K562 (cell line): ENCODE measurements at regions not wholly inside any gene's neighbourhood (a gene's known extent, or its start where the extent isn't known, plus 50 kb on each side); places are given as distances from the start of the nearest gene placed in this dataset.

Experiments
- ATAC-seq: fragments of 200-7000 bp; cut with Tn5 transposase; 3 replicates; pipeline ENCODE4 v1.9.1; 2020; ENCODE audit warnings: moderate library complexity
- BruUV-seq: library from RNA; stranded (reverse); fragments of 400-500 nt; replicated peaks from 2 replicates; lab custom pipeline; 2021; lab: Mats Ljungman, UMichigan
- CTCF ChIA-PET: fragments of 300-600 bp; formaldehyde crosslinking; extraction: SDS; loops from one replicate; lab custom pipeline; 2021; ENCODE audit warnings: low intra/inter-chr PET ratio; lab: Yijun Ruan, JAX
- POLR2A ChIA-PET: fragments of 300-600, 350-650 bp; sonication (Branson Sonifier 250); formaldehyde crosslinking; extraction: SDS; loops from one replicate; lab custom pipeline; 2021; ENCODE audit warnings: antibody characterized with exemption, inconsistent platforms; lab: Yijun Ruan, JAX
- DNase-seq, 4 experiments: peaks; one replicate each; pipeline versions ENCODE4 v3.0.0 to v3.0.0-alpha.2; 2011 to 2018; ENCODE audit warnings: low spot score in 3 of 4, mixed read lengths in 3 of 4; ENCODE audit errors: extremely low read depth in 1 of 4
- FAIRE-seq: peaks from 2 replicates; lab custom pipeline; 2011; peaks lifted over from hg19 to GRCh38; lab: Jason Lieb, UNC
- H2AFZ ChIP-seq: 2 replicates; pipeline ENCODE4 v1.6.0; 2011; ENCODE audit warnings: low read depth, low read length, control low read depth, inconsistent platforms
- H3K27ac ChIP-seq: fragments of 200-600 bp; 3 replicates; pipeline ENCODE4 v1.8.0; 2011; ENCODE audit warnings: low read depth, mild to moderate bottlenecking, control low read depth, inconsistent platforms, low read length, moderate library complexity, mixed read lengths; ENCODE audit errors: extremely low read depth
- H3K27me3 ChIP-seq, 2 experiments: fragments of 300-600 bp in 1 of 2; 2 replicates in 1 of 2; 3 replicates in 1 of 2; pipeline versions ENCODE4 v1.6.0 to v1.8.0; 2011; ENCODE audit warnings: inconsistent platforms in 2 of 2, low read length in 2 of 2, mild to moderate bottlenecking in 1 of 2, mixed read lengths in 1 of 2, moderate library complexity in 1 of 2; ENCODE audit not compliant: control insufficient read depth in 2 of 2, insufficient read depth in 2 of 2
- H3K36me3 ChIP-seq: fragments of 300-600 bp; 3 replicates; pipeline ENCODE4 v1.8.0; 2011; ENCODE audit warnings: mild to moderate bottlenecking, low read length, inconsistent platforms; ENCODE audit not compliant: control insufficient read depth, insufficient read depth
- H3K4me1 ChIP-seq, 2 experiments: fragments of 200-600 bp in 1 of 2; replicated peaks in 1 of 2; 2 replicates in 1 of 2; 3 replicates in 1 of 2; pipeline versions ENCODE4 v1.5.1 to v1.8.0; 2011; ENCODE audit warnings: inconsistent platforms in 2 of 2, low read length in 2 of 2, mild to moderate bottlenecking in 1 of 2, mixed read lengths in 1 of 2, moderate library complexity in 1 of 2; ENCODE audit not compliant: control insufficient read depth in 2 of 2, insufficient read depth in 2 of 2
- H3K4me2 ChIP-seq: 2 replicates; pipeline ENCODE4 v1.6.1; 2011; ENCODE audit warnings: low read length, control low read depth, inconsistent platforms, mixed read lengths; ENCODE audit not compliant: insufficient read depth
- H3K4me3 ChIP-seq: fragments of 200-600 bp; sonication (generic), shearing (Covaris generic); 2 replicates; pipeline ENCODE4 v1.5.1; 2016; ENCODE audit warnings: control low read depth, inconsistent platforms
- H3K79me2 ChIP-seq: fragments of 200-600 bp; 3 replicates; pipeline ENCODE4 v1.8.0; 2011; ENCODE audit warnings: low read length, inconsistent platforms; ENCODE audit not compliant: control insufficient read depth, insufficient read depth
- H3K9ac ChIP-seq, 2 experiments: 2 replicates each; pipeline versions ENCODE4 v1.6.0 to v1.6.1; 2011; ENCODE audit warnings: low read depth in 2 of 2, low read length in 2 of 2, control low read depth in 1 of 2, inconsistent platforms in 1 of 2, mild to moderate bottlenecking in 1 of 2, mixed read lengths in 1 of 2; ENCODE audit not compliant: insufficient read depth in 1 of 2
- H3K9me1 ChIP-seq: one replicate; pipeline ENCODE4 v1.6.0; 2011; ENCODE audit warnings: inconsistent platforms, mild to moderate bottlenecking, low read length, moderate library complexity; ENCODE audit not compliant: control insufficient read depth, insufficient read depth
- H3K9me3 ChIP-seq: replicated peaks from 2 replicates; pipeline ENCODE4 v1.5.1; 2011; ENCODE audit warnings: low read depth, low read length, inconsistent platforms; ENCODE audit not compliant: control insufficient read depth, insufficient read depth
- H4K20me1 ChIP-seq: replicated peaks from 2 replicates; pipeline ENCODE4 v1.6.1; 2011; ENCODE audit warnings: low read length, inconsistent platforms, mixed read lengths; ENCODE audit not compliant: control insufficient read depth, insufficient read depth
- BRF2 ChIP-seq: IDR thresholded peaks from 3 replicates; pipeline ENCODE4 v1.6.1; 2011; ENCODE audit warnings: borderline replicate concordance, mild to moderate bottlenecking; ENCODE audit not compliant: insufficient read length, insufficient read depth
- ETS2 ChIP-seq: IDR thresholded peaks from 2 replicates; pipeline ENCODE4 v1.6.1; 2016; ENCODE audit warnings: borderline replicate concordance, missing genetic modification characterization, mild to moderate bottlenecking, moderate library complexity, missing compliant biosample characterization; ENCODE audit not compliant: poor library complexity, severe bottlenecking
- HDAC3 ChIP-seq: fragments of 450-650 bp; IDR thresholded peaks from 2 replicates; pipeline ENCODE4 v1.6.1; 2018; ENCODE audit warnings: borderline replicate concordance, mild to moderate bottlenecking, moderate library complexity; ENCODE audit not compliant: partially characterized antibody
- NR3C1 ChIP-seq: sonication (generic); formaldehyde crosslinking; IDR thresholded peaks from 2 replicates; pipeline ENCODE4 v1.8.1; 2022; ENCODE audit warnings: missing genetic modification reagents
- SMC3 ChIP-seq: conservative IDR thresholded peaks from 2 replicates; pipeline ENCODE4 v1.6.1; 2011; ENCODE audit warnings: low read depth, low read length, improper control_type of control experiment; ENCODE audit not compliant: insufficient read depth
- WGBS: fragments of 100-300 bp; shearing (Covaris generic); methylation state at CpG from one replicate; pipeline ENCODE4 v1.1.6; 2016; ENCODE audit warnings: low coverage, mixed read lengths; ENCODE audit not compliant: insufficient coverage; ENCODE audit errors: missing lambda C conversion rate; 5-methylcytosine and 5-hydroxymethylcytosine counted together
- in situ Hi-C: fragments of 300-500 bp; cut with MboI; formaldehyde crosslinking; loops from 4 replicates; pipeline ENCODE4 v1.15.0; 2018; ENCODE audit warnings: inconsistent platforms, mixed read lengths
- intact Hi-C: fragments of 100-400 bp; cut with micrococcal nuclease; formaldehyde crosslinking; loops from 2 replicates; pipeline ENCODE4 v1.14.2; 2022

- Histone ChIP-seq H3K9me1 (no peaks in the 10 kb centered on the region), H3K9me3 (no peaks in the 10 kb centered on the region), H3K4me2 (no peak overlapping the region), H2AFZ (no peak overlapping the region), H4K20me1 (no peaks in the 10 kb centered on the region), H3K9ac (no peak overlapping the region), H3K36me3 (no peaks in the 10 kb centered on the region), H3K4me1 (no peaks in the 10 kb centered on the region), H3K27ac (no peak overlapping the region), H3K27me3 (no peaks in the 10 kb centered on the region), H3K79me2 (no peaks in the 10 kb centered on the region), H3K4me3 (no peak overlapping the region)
- FAIRE-seq = no peak
- no peak for DNase-seq
- WGBS = 4% methylated on average over 2 of the region's 2 CpGs
- no peak for ATAC-seq
- intact Hi-C loops = no loop called here
- TF ChIP-seq ETS2 (tag) (no peak), BRF2 (no peak)
- no TSS peak for BruUV-seq
- POLR2A ChIA-PET = no interaction called here
- CTCF ChIA-PET = no interaction called here
- in situ Hi-C loops = no loop called here
Measured at GRCh38 chr1:69363236-69363635, 204.5 kb upstream of the LRRC7 start.

- no peak overlapping the region for H3K9ac ChIP-seq
- H4K20me1 ChIP-seq = no peaks in the 10 kb centered on the region
- ChIA-PET CTCF (no interaction called here), POLR2A (no interaction called here)
- no peaks in the 10 kb centered on the region for H3K36me3 ChIP-seq
- in situ Hi-C loops (no loop called here), intact Hi-C loops (no loop called here)
- no peak overlapping the region for H3K4me3 ChIP-seq
- ATAC-seq = no peak
- no peak overlapping the region for H3K27ac ChIP-seq
- H3K9me1 ChIP-seq = no peaks in the 10 kb centered on the region
- BruUV-seq = no TSS peak
- DNase-seq = no peak
- no peaks in the 10 kb centered on the region for H3K79me2 ChIP-seq
- 0% methylated on average over 2 of the region's 4 CpGs for WGBS
- no peaks in the 10 kb centered on the region for H3K4me1 ChIP-seq
- TF ChIP-seq HDAC3 (no peak), SMC3 (no peak), NR3C1 (CRISPR knock-in tag) (no peak)
- no peak for FAIRE-seq
- no peaks in the 10 kb centered on the region for H3K27me3 ChIP-seq
- no peak overlapping the region for H2AFZ ChIP-seq
- no peaks in the 10 kb centered on the region for H3K9me3 ChIP-seq
- no peak overlapping the region for H3K4me2 ChIP-seq
Measured at GRCh38 chr1:69373520-69373919, 194.2 kb upstream of the LRRC7 start.
